WERI-Rb-1 (cell line): ENCODE measurements at regions not wholly inside any gene's neighbourhood (a gene's known extent, or its start where the extent isn't known, plus 50 kb on each side); places are given as distances from the start of the nearest gene placed in this dataset.

Experiments used
- DNase-seq: peaks from one replicate; pipeline ENCODE4 v3.0.0-alpha.2; 2020
- H3K27ac ChIP-seq: fragments of 250-450 bp; sonication (Bioruptor Pico); 2 replicates; pipeline ENCODE4 v1.5.1; 2020; ENCODE audit warnings: mild to moderate bottlenecking, moderate library complexity
- H3K27me3 ChIP-seq: fragments of 250-450 bp; sonication (Bioruptor Pico); 2 replicates; pipeline ENCODE4 v1.5.1; 2021; ENCODE audit warnings: mild to moderate bottlenecking, low read depth, moderate library complexity; ENCODE audit not compliant: insufficient read depth, severe bottlenecking
- H3K36me3 ChIP-seq: fragments of 250-450 bp; sonication (Bioruptor Pico); 2 replicates; pipeline ENCODE4 v1.5.1; 2020; ENCODE audit warnings: mild to moderate bottlenecking, moderate library complexity
- H3K4me3 ChIP-seq: 2 replicates; pipeline ENCODE4 v1.5.1; 2011; ENCODE audit warnings: low read depth, mild to moderate bottlenecking, control low read depth, low read length
- H3K9me3 ChIP-seq: fragments of 250-450 bp; sonication (Bioruptor Pico); 2 replicates; pipeline ENCODE4 v1.5.1; 2021; ENCODE audit warnings: mild to moderate bottlenecking, moderate library complexity; ENCODE audit not compliant: severe bottlenecking
- CTCF ChIP-seq: IDR thresholded peaks from 2 replicates; pipeline ENCODE4 v1.5.1; 2011; ENCODE audit warnings: low read depth, mild to moderate bottlenecking, control low read depth, inconsistent platforms, low read length

DNA sequence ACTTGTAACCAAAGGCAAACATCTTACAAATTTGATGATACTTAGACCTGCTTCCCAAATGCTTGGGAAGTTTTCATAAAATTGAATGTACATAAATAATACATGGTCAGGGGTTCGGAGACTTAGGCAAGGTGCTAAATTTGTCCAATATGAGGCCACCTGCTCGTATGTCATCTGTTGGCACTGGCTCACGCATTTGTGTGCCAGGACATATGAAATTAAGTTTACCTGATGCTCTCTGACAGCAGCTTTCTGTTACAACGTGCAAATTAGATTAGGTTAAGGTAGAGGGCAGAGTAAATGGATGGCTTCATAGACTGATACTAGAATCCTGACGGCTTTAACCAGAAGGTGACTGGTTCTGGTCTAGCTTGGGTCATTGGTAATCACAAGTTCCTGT lies 970.3 kb upstream of the RBFOX1 start:
- TF ChIP-seq CTCF = no peak
- Histone ChIP-seq H3K4me3 (no peak overlapping the region), H3K27ac (no peak overlapping the region), H3K9me3 (no peaks in the 10 kb centered on the region), H3K27me3 (no peaks in the 10 kb centered on the region), H3K36me3 (no peaks in the 10 kb centered on the region)
- DNase-seq = no peak

DNA sequence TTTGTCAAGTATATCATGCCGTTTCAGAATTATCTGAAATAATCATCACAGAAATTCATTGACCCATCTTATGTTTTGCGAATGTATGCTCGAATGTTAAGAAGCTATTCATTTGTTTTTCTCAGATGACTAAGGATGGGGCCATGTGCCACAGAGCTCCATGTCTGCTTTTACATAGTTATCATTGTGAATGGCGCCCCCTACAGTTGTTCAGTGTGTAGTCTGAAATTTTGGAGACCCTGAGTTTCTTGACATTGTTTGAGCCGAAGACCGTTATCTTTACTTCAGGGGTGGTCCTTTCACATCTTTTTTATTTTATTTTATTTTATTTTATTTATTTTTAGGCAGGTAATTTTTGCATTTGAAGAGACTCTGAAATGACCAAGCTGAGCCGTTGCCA lies 972.0 kb upstream of the RBFOX1 start:
- no peak for DNase-seq
- H3K36me3 ChIP-seq = no peaks in the 10 kb centered on the region
- peak; percentile 10; the same call in 1 of the 2 replicates for TF ChIP-seq CTCF
- H3K27me3 ChIP-seq = no peaks in the 10 kb centered on the region
- H3K4me3 ChIP-seq = no peak overlapping the region
- no peaks in the 10 kb centered on the region for H3K9me3 ChIP-seq
- H3K27ac ChIP-seq = no peak overlapping the region

DNA sequence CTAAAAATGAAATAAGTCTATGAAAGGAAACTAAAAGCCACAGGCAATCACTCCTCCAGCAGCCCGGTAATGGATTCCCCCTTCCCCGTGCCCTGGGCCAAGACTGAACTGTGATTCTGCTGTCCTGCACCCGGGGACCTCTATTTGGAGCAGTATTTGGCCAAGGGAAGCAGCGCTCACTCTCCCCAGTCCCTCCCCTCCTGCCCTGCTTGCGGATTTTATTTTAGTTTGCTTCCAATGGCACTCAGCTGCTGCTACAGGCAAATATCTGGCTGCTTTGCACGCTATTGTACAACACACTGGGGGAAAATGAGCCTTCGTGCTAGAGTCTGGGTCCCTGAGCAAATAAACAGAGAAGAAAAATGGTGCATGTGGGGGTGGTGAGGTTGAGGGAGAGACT lies 975.7 kb upstream of the RBFOX1 start:
- DNase-seq = no peak
- no peaks in the 10 kb centered on the region for H3K27me3 ChIP-seq
- no peaks in the 10 kb centered on the region for H3K9me3 ChIP-seq
- no peaks in the 10 kb centered on the region for H3K36me3 ChIP-seq
- no peak overlapping the region for H3K4me3 ChIP-seq
- no peak overlapping the region for H3K27ac ChIP-seq
- no peak for TF ChIP-seq CTCF

GRCh38 chr16:6349725-6350124 lies 982.9 kb upstream of the RBFOX1 start:
- Histone ChIP-seq H3K36me3 (no peaks in the 10 kb centered on the region), H3K4me3 (no peak overlapping the region), H3K9me3 (no peaks in the 10 kb centered on the region), H3K27me3 (no peaks in the 10 kb centered on the region), H3K27ac (no peak overlapping the region)
- TF ChIP-seq CTCF = no peak
- DNase-seq = no peak

DNA sequence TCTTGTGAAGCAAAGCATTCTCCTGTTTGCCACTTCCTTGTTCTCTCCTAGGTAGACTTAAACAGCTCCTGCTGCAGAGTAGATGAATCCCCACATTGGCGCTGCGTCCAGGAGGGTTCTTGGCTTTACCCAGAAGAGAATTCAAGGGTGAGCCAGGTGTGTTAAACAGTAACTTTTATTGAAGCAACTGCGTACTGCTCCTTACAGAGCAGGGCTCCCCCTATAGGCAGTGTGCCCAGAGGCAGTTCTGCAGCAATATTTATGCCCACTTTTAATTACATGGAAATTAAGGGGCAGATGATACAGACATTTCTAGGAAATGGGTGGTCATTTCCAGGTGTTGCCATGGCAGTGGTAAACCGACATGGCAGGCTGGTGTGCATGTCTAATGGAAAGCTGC lies 987.6 kb upstream of the RBFOX1 start:
- no peaks in the 10 kb centered on the region for H3K27me3 ChIP-seq
- no peak for DNase-seq
- TF ChIP-seq CTCF = peak; percentile 38; the same call in 1 of the 2 replicates
- H3K36me3 ChIP-seq = no peaks in the 10 kb centered on the region
- H3K9me3 ChIP-seq = no peaks in the 10 kb centered on the region
- H3K4me3 ChIP-seq = no peak overlapping the region
- no peak overlapping the region for H3K27ac ChIP-seq

GRCh38 chr16:6343157-6343556 lies 989.5 kb upstream of the RBFOX1 start:
- Histone ChIP-seq H3K27me3 (no peaks in the 10 kb centered on the region), H3K4me3 (no peak overlapping the region), H3K36me3 (no peaks in the 10 kb centered on the region), H3K9me3 (no peaks in the 10 kb centered on the region), H3K27ac (no peak overlapping the region)
- no peak for DNase-seq
- no peak for TF ChIP-seq CTCF
